ENCODE measurements at regions not wholly inside any gene's neighbourhood (a gene's known extent, or its start where the extent isn't known, plus 50 kb on each side); places are given as distances from the start of the nearest gene placed in this dataset.

- intact Hi-C loops (cut with micrococcal nuclease; ENCODE audit: unreplicated experiment) = no loop called here
- no peaks in the 10 kb centered on the region for H4K20me1 ChIP-seq (ENCODE audit: control insufficient read depth, insufficient read depth)
- no peak overlapping the region for H3K27ac ChIP-seq (ENCODE audit: control insufficient read depth, insufficient read depth)
- SMC1A ChIA-PET (ENCODE audit: uncharacterized antibody, unreplicated experiment) = interaction anchor here (0.7 kb wide), 1 partner anchor 63 kb away, joined by 3 read pairs; no protein-coding TSS in a partner anchor
- CTCF ChIA-PET = interaction anchor here (1.7 kb wide), 1 partner anchor 32 kb away, joined by 3 read pairs; no protein-coding TSS in a partner anchor
- BruUV-seq (replicated peaks) = no TSS peak
- no peak overlapping the region for H3K9ac ChIP-seq (ENCODE audit: control insufficient read depth, insufficient read depth, low read length)
- no peak overlapping the region for H3K4me3 ChIP-seq
- no peaks in the 10 kb centered on the region for H3K36me3 ChIP-seq (ENCODE audit: control insufficient read depth in 2 of 2, insufficient read depth in 2 of 2, low read length in 1 of 2)
- in situ Hi-C loops (cut with MboI) = no loop called here
- no peak overlapping the region for H2AFZ ChIP-seq (ENCODE audit: control insufficient read depth, low read depth, low read length)
- FAIRE-seq (no peak), DNase-seq (ENCODE audit: low read depth, low spot score) (no peak), ATAC-seq (no peak)
- WGBS (ENCODE audit: insufficient coverage, insufficient replicate concordance, low lambda C conversion rate, missing lambda C conversion rate) = 9% methylated on average over 1 of the region's 1 CpG
- H3K79me2 ChIP-seq (ENCODE audit: control insufficient read depth, insufficient read depth, low read length) = no peaks in the 10 kb centered on the region
- H3K4me1 ChIP-seq (ENCODE audit: control insufficient read depth, insufficient read depth, low read length) = no peaks in the 10 kb centered on the region
- POLR2A ChIA-PET = no interaction called here
- no peaks in the 10 kb centered on the region for H3K9me3 ChIP-seq (replicated peaks; ENCODE audit: control insufficient read depth, insufficient read depth, low read length)
- RAD21 ChIA-PET (ENCODE audit: unreplicated experiment) = no interaction called here
- no peak overlapping the region for H3K4me2 ChIP-seq (ENCODE audit: control insufficient read depth, insufficient read depth)
- no peaks in the 10 kb centered on the region for H3K27me3 ChIP-seq (replicated peaks in 1 of 2; ENCODE audit: control insufficient read depth in 2 of 2, insufficient read depth in 2 of 2, low read length in 1 of 2)
- TF ChIP-seq KAT2A (conservative IDR thresholded peaks at IDR 0.05; ENCODE audit: control insufficient read depth, low read depth, low read length) = no peak
- TF ChIP-seq RAD21 (IDR thresholded peaks at IDR 0.05; ENCODE audit: insufficient read depth, low read depth, low read length) = no peak
- no peak for TF ChIP-seq BCL3 (IDR thresholded peaks at IDR 0.05; ENCODE audit: borderline replicate concordance, insufficient read depth, low read depth, low read length, poor library complexity, severe bottlenecking)
- no peak for TF ChIP-seq NR2C2 (IDR thresholded peaks at IDR 0.05; ENCODE audit: borderline replicate concordance, control insufficient read depth, insufficient read length, low read depth)
- no peak for TF ChIP-seq ATF3 (IDR thresholded peaks at IDR 0.05; ENCODE audit: borderline replicate concordance, extremely low read depth, low read depth, low read length)
Observed at GRCh38 chr11:81432333-81432732, 1301.3 kb downstream of the FAM181B start.

- no peak overlapping the region for H3K9ac ChIP-seq (ENCODE audit: control insufficient read depth, insufficient read depth, low read length)
- H3K27ac ChIP-seq (ENCODE audit: control insufficient read depth, insufficient read depth) = no peak overlapping the region
- WGBS (ENCODE audit: insufficient coverage, insufficient replicate concordance, low lambda C conversion rate, missing lambda C conversion rate) = 3% methylated on average over 2 of the region's 2 CpGs
- no peaks in the 10 kb centered on the region for H4K20me1 ChIP-seq (ENCODE audit: control insufficient read depth, insufficient read depth)
- H3K4me2 ChIP-seq (ENCODE audit: control insufficient read depth, insufficient read depth) = no peak overlapping the region
- no TSS peak for BruUV-seq (replicated peaks)
- ChIA-PET POLR2A (no interaction called here), SMC1A (ENCODE audit: uncharacterized antibody, unreplicated experiment) (no interaction called here), CTCF (no interaction called here), RAD21 (ENCODE audit: unreplicated experiment) (no interaction called here)
- H3K36me3 ChIP-seq (ENCODE audit: control insufficient read depth in 2 of 2, insufficient read depth in 2 of 2, low read length in 1 of 2) = no peaks in the 10 kb centered on the region
- H3K4me1 ChIP-seq (ENCODE audit: control insufficient read depth, insufficient read depth, low read length) = no peaks in the 10 kb centered on the region
- TF ChIP-seq JUNB (IDR thresholded peaks at IDR 0.05) (no peak), CEBPZ (IDR thresholded peaks at IDR 0.05; ENCODE audit: low read depth, low read length) (no peak), RAD51 (IDR thresholded peaks at IDR 0.05) (no peak), YY1 (IDR thresholded peaks at IDR 0.05; ENCODE audit: low read depth, low read length) (no peak), NFYB (IDR thresholded peaks at IDR 0.05; ENCODE audit: insufficient read depth, low read depth, low read length) (no peak)
- H3K79me2 ChIP-seq (ENCODE audit: control insufficient read depth, insufficient read depth, low read length) = no peaks in the 10 kb centered on the region
- H3K27me3 ChIP-seq (replicated peaks in 1 of 2; ENCODE audit: control insufficient read depth in 2 of 2, insufficient read depth in 2 of 2, low read length in 1 of 2) = no peaks in the 10 kb centered on the region
- H2AFZ ChIP-seq (ENCODE audit: control insufficient read depth, low read depth, low read length) = no peak overlapping the region
- intact Hi-C loops (cut with micrococcal nuclease; ENCODE audit: unreplicated experiment) (no loop called here), in situ Hi-C loops (cut with MboI) (no loop called here)
- no peak for DNase-seq (ENCODE audit: low read depth, low spot score)
- no peak overlapping the region for H3K4me3 ChIP-seq
- ATAC-seq = no peak
- FAIRE-seq = no peak
- H3K9me3 ChIP-seq (replicated peaks; ENCODE audit: control insufficient read depth, insufficient read depth, low read length) = no peaks in the 10 kb centered on the region
Observed at GRCh38 chr11:81424822-81425221, 1308.8 kb downstream of the FAM181B start.
